ENCODE measurements at regions not wholly inside any gene's neighbourhood (a gene's known extent, or its start where the extent isn't known, plus 50 kb on each side); places are given as distances from the start of the nearest gene placed in this dataset.

DNA sequence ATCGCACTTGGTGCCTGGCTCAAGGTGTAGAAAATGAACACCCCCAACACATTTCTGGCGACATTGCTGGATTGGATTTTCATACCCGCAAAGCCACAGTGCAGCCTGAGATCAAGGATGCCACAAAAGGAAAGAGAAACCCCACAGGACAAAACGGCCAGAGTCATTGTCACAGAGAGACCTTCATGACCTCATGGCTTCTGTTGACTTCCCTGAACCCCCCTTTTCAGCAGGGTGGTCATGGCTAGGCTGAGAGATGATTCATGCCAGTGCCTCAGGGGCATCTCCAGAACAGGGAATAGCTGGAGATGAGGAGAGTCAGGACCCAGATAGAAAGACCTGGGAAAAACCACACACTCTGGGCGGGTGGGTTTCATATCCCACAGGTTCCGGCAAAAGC is 122.0 kb downstream of the C16orf95 start:
- TF ChIP-seq EZH2 (IDR thresholded peaks at IDR 0.05; ENCODE audit: borderline replicate concordance, control insufficient read depth, low read depth, low read length) (no peak), FOXM1 (IDR thresholded peaks at IDR 0.05; ENCODE audit: low read depth, low read length) (no peak), SMC3 (IDR thresholded peaks at IDR 0.05; ENCODE audit: borderline replicate concordance, low read length) (no peak), YY1 (IDR thresholded peaks at IDR 0.05; ENCODE audit: low read depth, low read length) (no peak), SP1 (IDR thresholded peaks at IDR 0.05; ENCODE audit: low read depth, low read length) (no peak), SPI1 (IDR thresholded peaks at IDR 0.05; ENCODE audit: borderline replicate concordance, insufficient read depth, low read depth, low read length) (no peak)
- TF ChIP-seq, protein P1, sequence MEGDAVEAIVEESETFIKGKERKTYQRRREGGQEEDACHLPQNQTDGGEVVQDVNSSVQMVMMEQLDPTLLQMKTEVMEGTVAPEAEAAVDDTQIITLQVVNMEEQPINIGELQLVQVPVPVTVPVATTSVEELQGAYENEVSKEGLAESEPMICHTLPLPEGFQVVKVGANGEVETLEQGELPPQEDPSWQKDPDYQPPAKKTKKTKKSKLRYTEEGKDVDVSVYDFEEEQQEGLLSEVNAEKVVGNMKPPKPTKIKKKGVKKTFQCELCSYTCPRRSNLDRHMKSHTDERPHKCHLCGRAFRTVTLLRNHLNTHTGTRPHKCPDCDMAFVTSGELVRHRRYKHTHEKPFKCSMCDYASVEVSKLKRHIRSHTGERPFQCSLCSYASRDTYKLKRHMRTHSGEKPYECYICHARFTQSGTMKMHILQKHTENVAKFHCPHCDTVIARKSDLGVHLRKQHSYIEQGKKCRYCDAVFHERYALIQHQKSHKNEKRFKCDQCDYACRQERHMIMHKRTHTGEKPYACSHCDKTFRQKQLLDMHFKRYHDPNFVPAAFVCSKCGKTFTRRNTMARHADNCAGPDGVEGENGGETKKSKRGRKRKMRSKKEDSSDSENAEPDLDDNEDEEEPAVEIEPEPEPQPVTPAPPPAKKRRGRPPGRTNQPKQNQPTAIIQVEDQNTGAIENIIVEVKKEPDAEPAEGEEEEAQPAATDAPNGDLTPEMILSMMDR (IDR thresholded peaks at IDR 0.05 in 2 of 3, conservative IDR thresholded peaks at IDR 0.05 in 1 of 3; ENCODE audit: control insufficient read depth in 2 of 3, extremely low read depth in 1 of 3, insufficient read depth in 1 of 3, low read depth in 3 of 3, low read length in 3 of 3) = no peak
